Transverse colon (tissue), 4 donors: ENCODE measurements at regions not wholly inside any gene's neighbourhood (a gene's known extent, or its start where the extent isn't known, plus 50 kb on each side); places are given as distances from the start of the nearest gene placed in this dataset.

Experiments used
- DNase-seq: peaks from one replicate; pipeline ENCODE4 v3.0.0-alpha.2; 2019
- H3K27ac ChIP-seq, 4 donors: fragments of 200-600 bp; sonication (generic); 2 replicates each; pipeline ENCODE4 v1.5.1; 2016 to 2018; ENCODE audit warnings: inconsistent platforms in 4 of 4
- H3K27me3 ChIP-seq: fragments of 200-600 bp; sonication (generic); 2 replicates; pipeline ENCODE4 v1.5.1; 2017; ENCODE audit warnings: inconsistent platforms
- H3K36me3 ChIP-seq, 4 donors: fragments of 200-600 bp; sonication (generic); 2 replicates each; pipeline ENCODE4 v1.5.1; 2017 to 2019; ENCODE audit warnings: inconsistent platforms in 4 of 4
- H3K4me1 ChIP-seq, 4 donors: fragments of 200-600 bp; sonication (generic); 2 replicates each; pipeline ENCODE4 v1.5.1; 2017 to 2020; ENCODE audit warnings: inconsistent platforms in 4 of 4
- H3K4me3 ChIP-seq, 4 donors: fragments of 200-600 bp; sonication (generic); 1 replicate in 1 of 4; 2 replicates in 3 of 4; pipeline versions ENCODE4 v1.5.1 to v1.6.1; 2017 to 2019; ENCODE audit warnings: inconsistent platforms in 4 of 4
- H3K9me3 ChIP-seq, 2 donors: fragments of 200-600 bp; sonication (generic); 2 replicates each; pipeline ENCODE4 v1.5.1; 2017 to 2019; ENCODE audit warnings: inconsistent platforms in 2 of 2
- CTCF ChIP-seq, 5 experiments: fragments of 200-600 bp in 3 of 5; fragments of 450-650 bp in 2 of 5; sonication (generic) in 3 of 5; IDR thresholded peaks; 1 replicate in 2 of 5; 2 replicates in 3 of 5; pipeline ENCODE4 v1.5.1; 2016 to 2017; ENCODE audit warnings: antibody characterized with exemption in 5 of 5, inconsistent platforms in 3 of 5, mild to moderate bottlenecking in 2 of 5, moderate library complexity in 1 of 5
- EP300 ChIP-seq: sonication (generic); formaldehyde crosslinking; IDR thresholded peaks from one replicate; pipeline ENCODE4 v1.6.1; 2017; ENCODE audit warnings: antibody characterized with exemption, low read depth
- POLR2A ChIP-seq: fragments of 450-650 bp; IDR thresholded peaks from one replicate; pipeline ENCODE4 v1.6.1; 2016; ENCODE audit warnings: antibody characterized with exemption, mild to moderate bottlenecking, moderate library complexity
- POLR2AphosphoS5 ChIP-seq, 3 donors: sonication (generic); formaldehyde crosslinking; IDR thresholded peaks; one replicate each; pipeline ENCODE4 v1.6.1; 2016; ENCODE audit warnings: antibody characterized with exemption in 3 of 3
- WGBS, 2 donors: methylation state at CpG; one replicate each; pipeline ENCODE4 v1.1.5; 2018; ENCODE audit warnings: low coverage in 1 of 2; 5-methylcytosine and 5-hydroxymethylcytosine counted together
- in situ Hi-C, 4 donors: fragments of 200-750 bp; cut with MboI; loops; one replicate each; pipeline versions ENCODE4 v1.15.0 to v1.15.1; 2017; ENCODE audit warnings: low sequenced_read_pairs in 3 of 4, low pct_ligation_motif_present in 1 of 4, low pct_unique_long_range_greater_than_20kb in 1 of 4
- intact Hi-C: fragments of 100-400 bp; cut with DNase I; formaldehyde crosslinking; loops from one replicate; pipeline ENCODE4 v1.15.1; 2023; ENCODE audit warnings: low total_unique reads

DNA sequence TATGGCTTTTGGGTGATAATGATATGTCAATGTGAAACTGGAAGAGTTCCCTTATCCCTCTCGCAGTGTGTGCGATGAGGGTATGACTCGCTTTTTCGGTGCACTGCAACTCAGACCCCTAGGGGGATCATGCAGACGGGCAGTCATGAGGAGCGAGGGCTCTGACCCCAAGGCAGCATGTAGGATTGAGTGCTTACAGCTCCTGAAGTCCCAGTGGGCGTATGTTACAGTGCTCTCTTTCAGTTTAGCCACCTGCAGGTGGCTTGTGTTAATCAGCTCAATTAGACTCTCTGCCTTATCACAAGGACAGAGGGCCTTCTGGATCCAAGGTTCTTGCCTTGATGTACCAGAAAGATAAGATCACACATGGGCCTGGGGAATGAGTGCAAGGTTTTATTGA is 1269.9 kb upstream of the GYPC start:
- no peaks in the 10 kb centered on the region for H3K27me3 ChIP-seq
- TF ChIP-seq CTCF (IDR thresholded peaks at IDR 0.05) (no peak), POLR2A (no peak)
- in situ Hi-C loops, result no loop called here
- DNase-seq, result no peak
- H3K9me3 ChIP-seq, result no peaks in the 10 kb centered on the region
- WGBS, 2 donors, result 80 to 84% methylated on average over 1 to 7 of the region's 7 CpGs
- no peak overlapping the region for H3K4me3 ChIP-seq
- no peaks in the 10 kb centered on the region for H3K36me3 ChIP-seq
- no peaks in the 10 kb centered on the region for H3K4me1 ChIP-seq
- intact Hi-C loops, result no loop called here
- no peak overlapping the region for H3K27ac ChIP-seq

- in situ Hi-C loops, result no loop called here
- Histone ChIP-seq H3K36me3 (no peaks in the 10 kb centered on the region), H3K4me3 (no peak overlapping the region), H3K4me1 (no peaks in the 10 kb centered on the region), H3K27me3 (no peaks in the 10 kb centered on the region), H3K27ac (no peak overlapping the region), H3K9me3 (no peaks in the 10 kb centered on the region)
- intact Hi-C loops, result no loop called here
- DNase-seq, result no peak
- no peak for TF ChIP-seq CTCF (IDR thresholded peaks at IDR 0.05)
- no peak for TF ChIP-seq EP300
- TF ChIP-seq POLR2AphosphoS5 (IDR thresholded peaks at IDR 0.05), result no peak
- TF ChIP-seq POLR2A, result no peak
- WGBS, 2 donors, result 60 to 78% methylated on average over 1 to 4 of the region's 4 CpGs
Measured at GRCh38 chr2:125397535-125398251, 1258.3 kb upstream of the GYPC start.

GRCh38 chr2:125398738-125399524 is 1257.0 kb upstream of the GYPC start:
- no peak for TF ChIP-seq CTCF (IDR thresholded peaks at IDR 0.05)
- TF ChIP-seq POLR2A, result no peak
- no peak for TF ChIP-seq POLR2AphosphoS5 (IDR thresholded peaks at IDR 0.05)
- no peaks in the 10 kb centered on the region for H3K9me3 ChIP-seq
- in situ Hi-C loops, result no loop called here

GRCh38 chr2:125405816-125406215 is 1250.1 kb upstream of the GYPC start:
- in situ Hi-C loops (no loop called here), intact Hi-C loops (loop anchor here (10.0 kb wide), 1 partner anchor 1441 kb away; no protein-coding TSS in a partner anchor)
- Histone ChIP-seq H3K4me3 (no peak overlapping the region), H3K36me3 (no peaks in the 10 kb centered on the region), H3K27ac (no peak overlapping the region), H3K4me1 (no peaks in the 10 kb centered on the region), H3K9me3 (no peaks in the 10 kb centered on the region), H3K27me3 (no peaks in the 10 kb centered on the region)
- WGBS, 2 donors, result 46 to 53% methylated on average over 2 of the region's 2 CpGs
- TF ChIP-seq POLR2A (no peak), POLR2AphosphoS5 (IDR thresholded peaks at IDR 0.05) (peak in 2 of 3 donors; percentile 7 to 50)
- no peak for DNase-seq

More at GRCh38 chr2:125398738-125399524, 1257.0 kb upstream of the GYPC start:
- H3K4me1 ChIP-seq, result no peaks in the 10 kb centered on the region
- no peaks in the 10 kb centered on the region for H3K27me3 ChIP-seq
- DNase-seq, result no peak
- WGBS, 2 donors, result 49 to 74% methylated on average over 5 to 7 of the region's 7 CpGs
- no peak overlapping the region for H3K4me3 ChIP-seq
- no peak overlapping the region for H3K27ac ChIP-seq
- intact Hi-C loops, result no loop called here
- H3K36me3 ChIP-seq, result no peaks in the 10 kb centered on the region
